Esophagus (tissue), 2 donors: ENCODE measurements at regions not wholly inside any gene's neighbourhood (a gene's known extent, or its start where the extent isn't known, plus 50 kb on each side); places are given as distances from the start of the nearest gene placed in this dataset.
"Not testable (repeated sequence)": the region's sequence is repeated elsewhere in the genome, so short reads cannot be mapped to it uniquely, and the experiment has no call there.

Experiments
- H3K27ac ChIP-seq, 2 donors: one replicate each; pipeline ENCODE4 v1.5.1; 2013; ENCODE audit warnings: low read depth in 2 of 2, mild to moderate bottlenecking in 2 of 2, inconsistent platforms in 1 of 2, low read length in 1 of 2, moderate library complexity in 1 of 2
- H3K27me3 ChIP-seq, 2 donors: one replicate each; pipeline ENCODE4 v1.6.1; 2013; ENCODE audit warnings: low read length in 2 of 2, control low read depth in 1 of 2, mild to moderate bottlenecking in 1 of 2; ENCODE audit not compliant: insufficient read depth in 2 of 2, control insufficient read depth in 1 of 2
- H3K36me3 ChIP-seq, 2 donors: one replicate each; pipeline ENCODE4 v1.6.1; 2013; ENCODE audit warnings: low read length in 1 of 2; ENCODE audit not compliant: control insufficient read depth in 2 of 2, insufficient read depth in 2 of 2
- H3K4me1 ChIP-seq, 2 donors: one replicate each; pipeline ENCODE4 v1.6.1; 2013; ENCODE audit warnings: low read length in 1 of 2; ENCODE audit not compliant: control insufficient read depth in 2 of 2, insufficient read depth in 2 of 2
- H3K4me3 ChIP-seq, 2 donors: one replicate each; pipeline ENCODE4 v1.5.1; 2013; ENCODE audit warnings: low read length in 2 of 2, mild to moderate bottlenecking in 2 of 2, low read depth in 1 of 2, moderate library complexity in 1 of 2
- H3K9me3 ChIP-seq, 2 donors: one replicate each; pipeline ENCODE4 v1.6.1; 2013; ENCODE audit warnings: mild to moderate bottlenecking in 2 of 2, low read depth in 1 of 2, low read length in 1 of 2, moderate library complexity in 1 of 2; ENCODE audit not compliant: control insufficient read depth in 2 of 2, insufficient read depth in 1 of 2
- WGBS, 2 donors: extraction: QIAGEN DNeasy Blood & Tissue Kit; methylation state at CpG; one replicate each; pipeline ENCODE4 v1.1.7; 2013; 5-methylcytosine and 5-hydroxymethylcytosine counted together
- donor health status: healthy with polysubstance abuse.
- donor health status: Bipolar disorder and iron deficiency.

- no peaks in the 10 kb centered on the region for H3K4me1 ChIP-seq
- peaks cover 0 to 5% of the 10 kb centered on the region in 2 donors for H3K27me3 ChIP-seq
- no peaks in the 10 kb centered on the region for H3K36me3 ChIP-seq
- 43 to 48% methylated on average over 3 of the region's 3 CpGs for WGBS, 2 donors
- no peaks in the 10 kb centered on the region for H3K9me3 ChIP-seq
- no peak overlapping the region for H3K4me3 ChIP-seq
- no peak overlapping the region for H3K27ac ChIP-seq
Observed at GRCh38 chrX:52585892-52586291, 68.8 kb downstream of the SSX7 start.

- no peak overlapping the region for H3K4me3 ChIP-seq
- H3K27ac ChIP-seq, result peak overlapping the region; percentile 68 to 74
- no peaks in the 10 kb centered on the region for H3K36me3 ChIP-seq
- 81 to 83% methylated on average over 15 of the region's 15 CpGs for WGBS, 2 donors
- H3K9me3 ChIP-seq, result no peaks in the 10 kb centered on the region
- H3K27me3 ChIP-seq, result no peaks in the 10 kb centered on the region
- peaks cover 0 to 8% of the 10 kb centered on the region in 2 donors for H3K4me1 ChIP-seq
Observed at GRCh38 chrX:52577464-52578173, 60.8 kb upstream of the XAGE1B start.

- no peak overlapping the region for H3K4me3 ChIP-seq
Observed at GRCh38 chrX:52576946-52577345, 60.1 kb upstream of the XAGE1B start.

GRCh38 chrX:52576474-52576873 is 59.6 kb upstream of the XAGE1B start:
- no peak overlapping the region for H3K4me3 ChIP-seq
- peak overlapping the region; percentile 49 to 59 for H3K27ac ChIP-seq

More at GRCh38 chrX:52576946-52577345, 60.1 kb upstream of the XAGE1B start:
- Histone ChIP-seq H3K4me1 (peaks cover 0 to 8% of the 10 kb centered on the region in 2 donors), H3K27me3 (no peaks in the 10 kb centered on the region), H3K36me3 (no peaks in the 10 kb centered on the region), H3K27ac (peak overlapping the region; percentile 68 to 74), H3K9me3 (no peaks in the 10 kb centered on the region)
- 44 to 63% methylated on average over 8 of the region's 8 CpGs for WGBS, 2 donors

GRCh38 chrX:52574416-52575275 is 57.8 kb upstream of the XAGE1B start:
- no peaks in the 10 kb centered on the region for H3K9me3 ChIP-seq
- H3K27ac ChIP-seq, result no peak overlapping the region
- no peak overlapping the region for H3K4me3 ChIP-seq
- 32 to 38% methylated on average over 15 of the region's 15 CpGs for WGBS, 2 donors
- peaks cover 0 to 2% of the 10 kb centered on the region in 2 donors for H3K27me3 ChIP-seq
- peaks cover 0 to 8% of the 10 kb centered on the region in 2 donors for H3K4me1 ChIP-seq
- H3K36me3 ChIP-seq, result no peaks in the 10 kb centered on the region

More at GRCh38 chrX:52576474-52576873, 59.6 kb upstream of the XAGE1B start:
- Histone ChIP-seq H3K36me3 (no peaks in the 10 kb centered on the region), H3K27me3 (no peaks in the 10 kb centered on the region), H3K9me3 (no peaks in the 10 kb centered on the region), H3K4me1 (peaks cover 0 to 8% of the 10 kb centered on the region in 2 donors)
- WGBS, 2 donors, result 36 to 48% methylated on average over 5 of the region's 5 CpGs

- H3K9me3 ChIP-seq, H3K27me3 ChIP-seq, H3K27ac ChIP-seq, H3K36me3 ChIP-seq, H3K4me3 ChIP-seq, H3K4me1 ChIP-seq: not testable (repeated sequence)
- WGBS, 2 donors, result 57 to 68% methylated on average over 9 of the region's 12 CpGs
Observed at GRCh38 chrX:52568146-52568545, 51.3 kb upstream of the XAGE1B start.
